ENCODE measurements at regions not wholly inside any gene's neighbourhood (a gene's known extent, or its start where the extent isn't known, plus 50 kb on each side); places are given as distances from the start of the nearest gene placed in this dataset.

- no peak for DNase-seq
Observed at GRCh38 chr1:195799016-195799415, 809.2 kb downstream of the KCNT2 start.

GRCh38 chr1:195794225-195794624, 814.0 kb downstream of the KCNT2 start:
- no peak for DNase-seq

GRCh38 chr1:195791796-195792195, 816.4 kb downstream of the KCNT2 start:
- no peak for DNase-seq

- no peak for DNase-seq
Observed at GRCh38 chr1:195790514-195791168, 817.6 kb downstream of the KCNT2 start.

GRCh38 chr1:195789321-195789720, 818.9 kb downstream of the KCNT2 start:
- DNase-seq, result no peak

GRCh38 chr1:195788721-195789120, 819.5 kb downstream of the KCNT2 start:
- no peak for DNase-seq

GRCh38 chr1:195785830-195786229, 822.4 kb downstream of the KCNT2 start:
- no peak for DNase-seq

GRCh38 chr1:195773931-195774330, 834.3 kb downstream of the KCNT2 start:
- no peak for DNase-seq

- DNase-seq, result no peak
Observed at GRCh38 chr1:195769461-195769860, 838.8 kb downstream of the KCNT2 start.

GRCh38 chr1:195768936-195769335, 839.3 kb downstream of the KCNT2 start:
- no peak for DNase-seq

- DNase-seq, result no peak
Observed at GRCh38 chr1:195768377-195768776, 839.9 kb downstream of the KCNT2 start.

- DNase-seq, result no peak
Observed at GRCh38 chr1:195766709-195767108, 841.5 kb downstream of the KCNT2 start.

- no peak for DNase-seq
Observed at GRCh38 chr1:195765099-195765498, 843.1 kb downstream of the KCNT2 start.

GRCh38 chr1:195763907-195764374, 844.3 kb downstream of the KCNT2 start:
- DNase-seq, result no peak

GRCh38 chr1:195763146-195763906, 844.9 kb downstream of the KCNT2 start:
- DNase-seq, result no peak

GRCh38 chr1:195761104-195761503, 847.1 kb downstream of the KCNT2 start:
- no peak for DNase-seq

- no peak for DNase-seq
Observed at GRCh38 chr1:195756109-195756508, 852.1 kb downstream of the KCNT2 start.

GRCh38 chr1:195754874-195755273, 853.4 kb downstream of the KCNT2 start:
- DNase-seq, result no peak

- DNase-seq, result no peak
Observed at GRCh38 chr1:195754303-195754702, 853.9 kb downstream of the KCNT2 start.

GRCh38 chr1:195748969-195749368, 859.3 kb downstream of the KCNT2 start:
- DNase-seq, result no peak

- DNase-seq, result peak; percentile 49
Observed at GRCh38 chr1:195745189-195746010, 862.8 kb downstream of the KCNT2 start.

- no peak for DNase-seq
Observed at GRCh38 chr1:195744256-195744655, 864.0 kb downstream of the KCNT2 start.

GRCh38 chr1:195740862-195741261, 867.4 kb downstream of the KCNT2 start:
- no peak for DNase-seq
